GM10266 (cell line): ENCODE measurements at regions not wholly inside any gene's neighbourhood (a gene's known extent, or its start where the extent isn't known, plus 50 kb on each side); places are given as distances from the start of the nearest gene placed in this dataset.
A peak's percentile ranks its signal among the peaks of the same experiment; 100 is the strongest.

ENCODE experiments used
- DNase-seq: peaks from one replicate; pipeline ENCODE4 v3.0.0; 2012; ENCODE audit errors: extremely low spot score
- TF ChIP-seq, protein P1 (sequence below): IDR thresholded peaks from 2 replicates; pipeline ENCODE4 v1.5.1; 2012; ENCODE audit warnings: mild to moderate bottlenecking, low read depth; ENCODE audit not compliant: control insufficient read depth, insufficient read depth; ENCODE audit errors: missing control alignments

DNA sequence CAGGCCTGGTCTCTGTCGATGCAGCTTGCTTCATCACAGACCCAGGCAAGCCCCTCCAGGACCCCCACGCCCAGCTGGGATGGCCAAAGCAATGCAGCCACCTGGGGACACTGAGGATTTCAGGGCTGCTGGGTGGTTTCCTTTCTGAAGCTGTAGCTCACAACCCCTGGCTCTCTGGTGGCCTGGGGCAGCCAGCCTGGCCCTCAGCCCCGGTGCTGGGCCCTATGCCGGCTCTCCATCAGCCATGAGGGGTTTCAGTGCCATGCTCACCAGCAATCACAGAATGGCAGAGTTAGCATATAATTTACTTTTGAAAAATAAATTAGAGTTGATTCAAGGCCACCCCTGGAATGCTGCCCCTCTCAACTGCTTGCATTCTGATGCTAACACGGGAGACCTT is 150.2 kb upstream of the UNC5B start:
- TF ChIP-seq, protein P1, sequence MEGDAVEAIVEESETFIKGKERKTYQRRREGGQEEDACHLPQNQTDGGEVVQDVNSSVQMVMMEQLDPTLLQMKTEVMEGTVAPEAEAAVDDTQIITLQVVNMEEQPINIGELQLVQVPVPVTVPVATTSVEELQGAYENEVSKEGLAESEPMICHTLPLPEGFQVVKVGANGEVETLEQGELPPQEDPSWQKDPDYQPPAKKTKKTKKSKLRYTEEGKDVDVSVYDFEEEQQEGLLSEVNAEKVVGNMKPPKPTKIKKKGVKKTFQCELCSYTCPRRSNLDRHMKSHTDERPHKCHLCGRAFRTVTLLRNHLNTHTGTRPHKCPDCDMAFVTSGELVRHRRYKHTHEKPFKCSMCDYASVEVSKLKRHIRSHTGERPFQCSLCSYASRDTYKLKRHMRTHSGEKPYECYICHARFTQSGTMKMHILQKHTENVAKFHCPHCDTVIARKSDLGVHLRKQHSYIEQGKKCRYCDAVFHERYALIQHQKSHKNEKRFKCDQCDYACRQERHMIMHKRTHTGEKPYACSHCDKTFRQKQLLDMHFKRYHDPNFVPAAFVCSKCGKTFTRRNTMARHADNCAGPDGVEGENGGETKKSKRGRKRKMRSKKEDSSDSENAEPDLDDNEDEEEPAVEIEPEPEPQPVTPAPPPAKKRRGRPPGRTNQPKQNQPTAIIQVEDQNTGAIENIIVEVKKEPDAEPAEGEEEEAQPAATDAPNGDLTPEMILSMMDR, result no peak
- no peak for DNase-seq

GRCh38 chr10:71063401-71063800 is 149.0 kb upstream of the UNC5B start:
- no peak for DNase-seq
- TF ChIP-seq, protein P1, result no peak

DNA sequence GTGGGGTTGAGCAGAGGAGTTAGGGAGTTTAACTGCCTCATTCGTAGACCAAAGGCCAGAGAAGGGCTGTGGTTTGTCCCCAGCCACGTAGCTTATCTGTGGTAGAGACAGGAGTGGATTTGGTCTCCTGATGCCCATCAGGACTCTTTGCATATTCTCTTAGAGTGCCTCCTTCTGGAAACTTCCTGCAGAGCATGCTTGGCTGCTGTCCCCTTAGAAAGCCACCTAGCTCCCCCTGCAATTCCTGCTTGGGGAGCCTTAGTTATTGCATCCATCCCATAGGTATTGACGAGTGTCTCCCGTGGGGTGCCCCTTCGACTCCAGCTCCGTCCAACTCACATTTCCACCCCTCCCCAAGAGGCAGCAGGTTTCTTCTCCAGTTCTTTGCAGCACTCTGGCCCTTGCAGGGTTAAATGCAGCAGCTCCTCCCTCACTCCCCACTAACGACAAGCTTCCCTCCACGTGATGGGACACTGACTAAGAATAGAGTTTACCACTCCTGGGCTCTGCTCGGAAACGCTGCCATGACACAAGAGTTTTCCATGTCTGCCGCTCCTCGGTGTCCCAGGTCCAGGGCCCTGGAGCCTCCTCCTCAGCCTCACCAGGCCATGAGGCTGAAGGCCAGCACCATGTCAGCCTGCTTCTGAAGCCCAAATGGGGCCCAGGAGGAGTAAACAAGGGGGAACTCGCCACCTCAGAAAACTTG is 147.8 kb upstream of the UNC5B start:
- TF ChIP-seq, protein P1, result peak; percentile 12
- DNase-seq, result no peak

DNA sequence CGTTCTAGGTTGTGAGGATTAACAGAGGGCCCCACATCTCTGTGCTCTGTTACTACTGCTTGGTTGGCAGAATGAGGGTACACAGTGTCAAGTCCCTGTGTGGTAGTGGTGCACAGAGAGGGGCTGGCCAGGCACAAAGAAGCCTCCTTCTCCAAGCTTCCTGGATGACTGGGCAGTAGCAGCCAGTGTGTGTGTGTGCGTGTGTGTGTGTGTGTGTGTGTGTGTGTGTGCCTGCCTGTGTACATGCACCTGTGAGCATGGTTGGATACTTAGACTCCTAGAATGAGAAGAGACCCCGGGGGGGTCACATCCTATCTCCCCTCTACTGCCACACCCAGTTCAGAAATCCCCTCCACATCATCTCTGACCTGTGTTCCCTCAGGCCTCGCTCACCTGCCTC is 146.7 kb upstream of the UNC5B start:
- no peak for DNase-seq
- TF ChIP-seq, protein P1, result no peak

GRCh38 chr10:71066600-71066999 is 145.8 kb upstream of the UNC5B start:
- no peak for DNase-seq
- TF ChIP-seq, protein P1, result no peak

DNA sequence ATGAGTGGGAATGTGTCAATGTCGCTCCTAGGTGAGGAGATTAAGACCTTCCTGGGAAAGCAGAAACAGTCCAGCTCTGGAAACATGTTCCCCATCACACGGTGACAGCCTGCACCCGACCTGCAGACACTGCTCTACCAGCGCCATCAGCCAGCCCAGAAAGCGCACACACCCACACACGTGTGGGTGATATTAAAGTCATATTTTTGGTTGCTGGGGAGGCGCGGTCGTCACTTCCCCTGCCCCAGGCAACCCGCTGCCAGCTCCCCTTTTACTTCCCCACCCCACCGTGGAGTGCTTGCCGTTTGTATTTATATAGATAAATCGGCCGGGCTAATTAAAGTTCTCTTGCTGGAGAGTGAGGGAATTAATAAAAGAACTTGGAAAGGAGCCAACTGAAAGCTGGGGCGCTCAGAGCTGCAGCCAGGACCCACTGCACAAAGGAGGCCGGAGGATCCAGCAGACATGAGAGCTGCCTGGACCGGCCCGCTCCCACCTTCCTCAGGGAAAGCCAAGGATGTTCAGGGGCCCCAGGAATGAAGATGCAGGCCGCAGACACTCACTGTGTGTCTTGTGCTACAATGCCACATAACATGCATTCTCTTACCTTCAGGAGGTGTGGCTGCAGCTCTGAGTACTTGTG is 145.2 kb upstream of the UNC5B start:
- DNase-seq, result no peak
- TF ChIP-seq, protein P1, result no peak

DNA sequence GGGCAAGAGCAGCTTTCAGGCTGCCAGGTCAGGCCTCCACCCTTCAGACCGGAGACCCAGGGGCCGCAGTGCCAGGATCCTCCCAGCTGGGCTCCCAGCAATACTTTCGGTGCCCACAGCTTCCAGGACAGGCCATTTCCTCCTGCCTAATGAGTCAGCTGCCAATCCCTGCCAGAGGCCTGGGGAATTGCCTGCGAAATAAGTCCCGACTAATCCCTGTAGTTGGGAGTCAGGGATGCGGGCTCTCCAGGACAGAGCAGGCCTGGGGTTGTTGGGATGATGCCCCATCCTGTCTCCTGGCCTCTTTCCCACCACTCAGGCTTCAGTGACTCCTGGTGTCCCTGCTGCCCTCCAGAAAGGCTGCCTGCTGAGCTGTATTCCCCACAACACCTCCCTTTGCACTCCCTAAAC is 143.5 kb upstream of the UNC5B start:
- DNase-seq, result no peak
- TF ChIP-seq, protein P1, result no peak
